D721Med (cell line): ENCODE measurements at regions not wholly inside any gene's neighbourhood (a gene's known extent, or its start where the extent isn't known, plus 50 kb on each side); places are given as distances from the start of the nearest gene placed in this dataset.

Experiments used
- DNase-seq: peaks from one replicate; pipeline ENCODE4 v3.0.0; 2011; ENCODE audit warnings: low spot score; ENCODE audit not compliant: insufficient read length
- FAIRE-seq: peaks from 2 replicates; lab custom pipeline; 2011; peaks lifted over from hg19 to GRCh38; lab: Jason Lieb, UNC
- TF ChIP-seq, protein P1 (sequence below): IDR thresholded peaks from 2 replicates; pipeline ENCODE4 v1.5.1; 2012; ENCODE audit warnings: mild to moderate bottlenecking, control low read depth; ENCODE audit not compliant: insufficient read depth; ENCODE audit errors: missing control alignments

DNA sequence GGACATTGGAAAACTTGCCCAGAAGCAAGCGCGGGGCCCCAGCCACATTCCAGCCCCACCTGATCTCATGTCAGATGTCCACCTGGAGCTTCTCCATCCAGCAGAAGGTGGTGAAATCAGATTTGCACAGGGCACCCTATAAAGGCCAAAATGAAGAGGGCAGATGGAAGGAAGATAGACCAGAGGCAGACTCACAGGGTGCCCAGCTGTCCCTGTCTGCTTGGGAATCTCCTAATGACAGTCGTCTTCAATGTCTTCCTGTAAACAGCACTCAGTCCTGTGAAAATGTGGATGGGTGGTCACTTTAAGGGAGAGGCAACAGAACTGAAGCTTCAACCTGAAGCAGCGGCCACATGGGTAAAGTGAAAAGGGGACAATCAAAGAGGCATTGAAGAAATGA, 607.5 kb downstream of the IRX1 start:
- DNase-seq (no peak), FAIRE-seq (no peak)
- TF ChIP-seq, protein P1, sequence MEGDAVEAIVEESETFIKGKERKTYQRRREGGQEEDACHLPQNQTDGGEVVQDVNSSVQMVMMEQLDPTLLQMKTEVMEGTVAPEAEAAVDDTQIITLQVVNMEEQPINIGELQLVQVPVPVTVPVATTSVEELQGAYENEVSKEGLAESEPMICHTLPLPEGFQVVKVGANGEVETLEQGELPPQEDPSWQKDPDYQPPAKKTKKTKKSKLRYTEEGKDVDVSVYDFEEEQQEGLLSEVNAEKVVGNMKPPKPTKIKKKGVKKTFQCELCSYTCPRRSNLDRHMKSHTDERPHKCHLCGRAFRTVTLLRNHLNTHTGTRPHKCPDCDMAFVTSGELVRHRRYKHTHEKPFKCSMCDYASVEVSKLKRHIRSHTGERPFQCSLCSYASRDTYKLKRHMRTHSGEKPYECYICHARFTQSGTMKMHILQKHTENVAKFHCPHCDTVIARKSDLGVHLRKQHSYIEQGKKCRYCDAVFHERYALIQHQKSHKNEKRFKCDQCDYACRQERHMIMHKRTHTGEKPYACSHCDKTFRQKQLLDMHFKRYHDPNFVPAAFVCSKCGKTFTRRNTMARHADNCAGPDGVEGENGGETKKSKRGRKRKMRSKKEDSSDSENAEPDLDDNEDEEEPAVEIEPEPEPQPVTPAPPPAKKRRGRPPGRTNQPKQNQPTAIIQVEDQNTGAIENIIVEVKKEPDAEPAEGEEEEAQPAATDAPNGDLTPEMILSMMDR = no peak

DNA sequence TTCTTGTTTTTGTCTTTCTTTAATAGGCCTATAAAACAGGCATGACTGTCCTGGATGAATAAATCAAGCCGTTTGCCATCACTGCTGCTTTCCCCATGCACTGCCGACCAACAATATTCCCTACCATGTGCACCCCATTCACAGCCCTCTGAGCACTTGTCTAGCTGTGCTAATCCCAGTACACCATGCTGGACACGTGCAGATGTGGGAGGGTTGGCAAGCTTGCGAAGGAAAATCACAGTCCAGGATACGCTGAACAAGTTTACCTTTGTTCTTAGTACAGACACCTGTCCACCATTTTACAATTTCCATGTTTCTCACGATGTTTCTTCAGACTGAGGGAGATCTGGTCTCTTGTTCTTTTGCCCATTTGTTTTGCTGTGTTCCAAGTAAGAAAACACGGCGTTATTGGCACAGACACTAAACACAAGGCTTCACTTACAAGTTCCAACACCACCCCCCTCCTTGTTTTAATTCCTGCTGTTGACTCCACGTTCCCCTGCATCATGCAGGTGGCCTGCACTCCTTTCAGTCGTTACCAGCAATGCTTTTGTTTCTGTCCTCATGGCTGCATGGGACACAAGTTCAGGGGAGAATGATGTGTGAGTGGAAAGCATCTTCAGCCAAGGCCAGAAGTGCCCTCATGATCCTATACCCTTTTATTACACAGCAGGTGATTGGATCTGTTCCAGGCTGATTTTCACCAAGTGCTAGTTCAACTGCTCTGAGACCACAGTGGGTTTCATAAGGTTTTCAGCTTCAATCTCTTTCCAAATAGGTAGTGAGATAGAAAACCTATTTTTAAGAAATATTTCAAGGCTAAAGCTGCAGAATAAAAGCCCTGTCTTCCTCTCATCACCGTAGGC, 608.9 kb downstream of the IRX1 start:
- FAIRE-seq (no peak), DNase-seq (no peak)
- TF ChIP-seq, protein P1 = no peak

DNA sequence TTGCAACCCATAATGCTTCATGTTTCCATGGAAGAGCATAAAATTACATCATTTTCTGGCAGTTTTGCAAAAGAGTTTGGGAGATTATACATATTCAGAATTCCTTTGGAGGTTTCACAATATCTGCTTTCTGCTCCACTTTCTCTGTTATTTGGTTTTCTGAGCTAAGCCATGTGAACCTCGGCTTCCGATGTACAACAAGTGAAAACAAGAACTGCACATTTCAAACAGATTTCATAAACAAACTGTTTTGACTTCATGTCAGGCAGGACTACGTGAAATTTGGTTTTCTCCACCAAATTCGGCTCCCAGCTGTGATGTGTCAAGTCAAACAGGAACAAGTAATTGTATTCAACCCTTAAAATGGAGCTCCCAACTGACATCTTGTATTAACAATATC, 609.8 kb downstream of the IRX1 start:
- FAIRE-seq (no peak), DNase-seq (no peak)

DNA sequence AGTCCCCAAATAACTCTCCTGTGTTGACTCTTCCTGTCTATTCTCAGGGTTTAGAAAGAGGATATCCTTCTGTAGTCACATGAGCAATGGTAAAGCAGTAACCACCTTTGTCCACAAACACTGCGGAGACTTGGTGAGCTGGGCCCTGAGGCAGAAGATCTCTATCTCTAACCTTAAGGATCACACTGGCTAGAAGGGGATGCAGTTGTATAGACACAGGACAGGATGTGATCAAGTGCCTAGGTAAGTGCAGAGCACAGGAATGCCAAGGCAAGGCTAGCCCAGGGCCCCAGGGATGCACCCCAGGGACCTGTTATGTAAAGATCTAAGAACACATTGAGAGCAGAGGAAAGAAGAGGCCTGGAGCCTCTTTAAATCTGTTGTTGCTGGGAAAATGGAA, 610.5 kb downstream of the IRX1 start:
- TF ChIP-seq, protein P1 = no peak
- FAIRE-seq = no peak
- no peak for DNase-seq

More for the DNA sequence above, 609.8 kb downstream of the IRX1 start:
- TF ChIP-seq, protein P1 = no peak

DNA sequence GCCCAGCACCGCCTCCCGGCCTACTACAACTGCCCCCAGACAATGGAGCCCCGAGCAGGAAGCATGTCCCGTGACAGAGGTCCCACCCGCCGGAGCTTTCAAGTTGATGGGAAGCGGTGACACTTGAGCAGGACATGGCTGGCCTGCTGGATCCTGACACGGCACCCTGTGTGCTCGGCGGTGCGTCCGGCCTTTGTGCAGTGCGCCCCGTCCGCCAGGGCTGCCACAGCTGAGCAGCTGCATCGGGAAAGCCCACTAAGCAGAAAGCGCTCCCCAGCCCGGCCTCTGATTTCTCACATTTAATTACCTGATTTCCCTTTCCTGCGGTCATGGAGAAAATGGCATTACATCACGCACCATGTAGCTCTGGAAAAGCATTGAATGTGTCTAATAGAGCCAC, 611.9 kb downstream of the IRX1 start:
- DNase-seq (no peak), FAIRE-seq (no peak)
- TF ChIP-seq, protein P1 = no peak

DNA sequence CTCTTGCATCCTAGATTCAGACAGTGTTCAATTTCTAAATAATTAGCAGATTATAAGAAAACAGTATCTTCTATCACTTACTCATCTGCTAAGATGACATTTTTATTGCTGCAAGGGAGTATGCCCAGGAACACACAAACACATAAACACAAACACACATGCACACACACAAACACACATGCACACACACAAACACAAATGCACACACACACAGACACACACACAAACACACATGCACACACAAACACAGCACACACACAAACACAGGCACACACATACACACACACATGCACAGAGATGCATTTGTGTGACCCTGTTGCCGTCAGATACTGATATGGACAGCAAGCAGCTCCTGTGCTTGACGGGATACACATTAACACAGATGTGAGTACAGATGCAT, 612.9 kb downstream of the IRX1 start:
- FAIRE-seq (no peak), DNase-seq (no peak)
- TF ChIP-seq, protein P1 = no peak

DNA sequence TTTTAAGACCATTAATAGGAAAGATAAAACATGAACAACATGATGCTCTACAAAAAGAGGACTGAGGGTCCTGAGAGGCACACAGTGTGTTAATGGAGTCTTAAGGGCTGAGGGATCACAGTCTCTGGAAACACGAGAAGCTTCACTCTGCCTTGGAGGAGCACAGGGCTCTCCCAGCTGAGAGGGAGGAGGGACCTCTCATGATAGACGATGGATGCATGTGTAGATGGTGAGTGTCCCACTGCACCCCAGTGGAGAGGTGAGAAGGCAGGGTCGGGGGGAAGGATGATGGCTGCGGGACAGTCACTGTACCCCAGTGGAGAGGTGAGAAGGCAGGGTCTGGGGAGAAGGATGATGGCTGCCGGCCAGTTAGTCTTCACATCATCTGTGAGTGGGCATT, 613.4 kb downstream of the IRX1 start:
- DNase-seq (no peak), FAIRE-seq (no peak)
- TF ChIP-seq, protein P1 = no peak
